ENCODE measurements at regions not wholly inside any gene's neighbourhood (a gene's known extent, or its start where the extent isn't known, plus 50 kb on each side); places are given as distances from the start of the nearest gene placed in this dataset.

GRCh38 chr2:234307322-234307961 is 189.4 kb downstream of the ARL4C start:
- DNase-seq (ENCODE audit: low read depth), result no peak

GRCh38 chr2:234306426-234307173 is 190.3 kb downstream of the ARL4C start:
- no peak for DNase-seq (ENCODE audit: low read depth)

DNA sequence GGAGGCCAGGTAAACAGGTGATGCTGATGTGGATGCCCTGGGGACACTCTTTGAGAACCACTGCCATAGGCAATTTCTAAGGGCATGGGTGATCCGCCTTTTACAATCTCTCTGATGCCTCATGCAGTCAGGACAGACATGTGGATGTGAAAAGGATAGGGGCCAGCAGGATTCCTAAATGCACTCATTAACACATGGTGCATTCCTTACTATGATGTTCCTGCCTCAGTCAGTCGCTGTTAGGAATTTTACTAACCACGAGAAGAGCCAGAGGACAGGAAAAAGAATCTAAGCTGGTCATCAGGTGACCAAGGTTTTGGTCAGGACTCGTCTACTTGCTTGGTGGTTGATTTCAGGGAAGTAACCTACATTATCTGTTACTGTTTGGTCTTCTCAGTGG is 191.0 kb downstream of the ARL4C start:
- DNase-seq (ENCODE audit: low read depth), result no peak

GRCh38 chr2:234304950-234305349 is 191.9 kb downstream of the ARL4C start:
- no peak for DNase-seq (ENCODE audit: low read depth)

DNA sequence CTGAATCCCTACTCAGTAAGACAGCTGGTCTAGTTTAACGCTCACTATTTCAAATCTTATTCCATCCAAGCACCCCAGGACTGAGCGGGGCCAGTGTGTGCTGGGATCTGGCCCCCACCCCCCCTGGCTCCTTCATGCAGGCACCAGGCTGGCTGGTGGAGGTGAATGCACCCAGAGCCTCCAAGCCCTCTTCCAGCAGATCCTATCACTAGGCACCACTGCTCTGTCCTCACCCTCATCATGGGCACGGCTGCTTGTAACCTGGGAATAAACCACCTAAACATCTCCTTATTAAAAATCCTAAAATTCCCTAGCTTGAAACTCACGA is 194.3 kb downstream of the ARL4C start:
- DNase-seq (ENCODE audit: low read depth), result no peak

GRCh38 chr2:234300932-234301823 is 195.7 kb downstream of the ARL4C start:
- no peak for DNase-seq (ENCODE audit: low read depth)

- no peak for DNase-seq (ENCODE audit: low read depth)
Measured at GRCh38 chr2:234300391-234300925, 196.4 kb downstream of the ARL4C start.

DNA sequence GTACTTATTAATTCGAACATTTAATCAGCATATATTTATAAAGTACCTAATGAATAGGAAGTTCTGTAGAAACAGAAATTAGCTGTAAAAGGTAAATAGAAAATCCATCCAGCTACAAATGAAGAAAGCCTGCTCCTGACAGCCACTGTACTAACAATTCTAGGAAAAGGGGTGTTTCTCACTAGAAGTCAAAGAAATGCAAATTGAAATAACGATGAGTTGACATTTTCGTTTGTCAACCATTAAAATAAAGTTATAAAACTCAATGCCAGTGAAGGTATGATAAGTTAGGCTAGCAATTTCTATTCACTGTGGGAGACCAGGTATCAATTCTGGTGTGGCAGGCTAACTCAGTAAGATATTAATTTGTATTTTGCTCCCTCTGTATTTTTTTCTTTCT is 198.0 kb downstream of the ARL4C start:
- no peak for DNase-seq (ENCODE audit: low read depth)

DNA sequence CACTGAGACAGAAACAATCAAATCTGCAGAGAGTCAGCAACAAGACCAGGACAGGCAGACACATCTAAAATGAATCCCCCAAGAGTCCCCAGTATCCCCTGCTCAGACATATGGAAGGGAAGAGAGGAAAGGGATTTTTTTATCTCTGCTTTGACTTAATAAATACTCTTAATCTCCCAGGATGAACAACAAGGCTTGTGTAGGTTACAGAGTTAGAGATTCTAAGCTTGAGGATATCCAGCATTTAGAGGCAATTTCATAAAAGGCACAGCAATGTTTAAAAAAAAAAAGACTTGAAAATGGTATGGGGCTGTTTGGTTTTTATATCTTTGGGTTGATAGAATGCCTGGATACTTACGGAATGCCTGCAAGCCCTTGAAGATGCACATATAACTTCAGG is 199.9 kb downstream of the ARL4C start:
- no peak for DNase-seq (ENCODE audit: low read depth)

- DNase-seq (ENCODE audit: low read depth), result no peak
Measured at GRCh38 chr2:234293973-234294372, 202.9 kb downstream of the ARL4C start.

DNA sequence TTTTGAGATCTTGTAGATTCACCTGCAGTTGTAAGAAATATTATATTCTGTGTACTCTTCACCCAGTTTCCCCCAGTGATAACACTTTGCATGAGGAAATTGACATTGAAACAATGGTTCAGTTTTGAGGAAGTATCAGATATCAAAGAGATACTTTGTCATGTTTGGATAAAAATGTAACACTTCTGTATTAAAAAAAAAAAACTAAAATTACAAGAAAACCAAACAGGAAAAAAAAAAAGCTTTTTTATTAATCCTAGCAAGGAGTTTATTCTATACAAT is 204.0 kb downstream of the ARL4C start:
- no peak for DNase-seq (ENCODE audit: low read depth)

DNA sequence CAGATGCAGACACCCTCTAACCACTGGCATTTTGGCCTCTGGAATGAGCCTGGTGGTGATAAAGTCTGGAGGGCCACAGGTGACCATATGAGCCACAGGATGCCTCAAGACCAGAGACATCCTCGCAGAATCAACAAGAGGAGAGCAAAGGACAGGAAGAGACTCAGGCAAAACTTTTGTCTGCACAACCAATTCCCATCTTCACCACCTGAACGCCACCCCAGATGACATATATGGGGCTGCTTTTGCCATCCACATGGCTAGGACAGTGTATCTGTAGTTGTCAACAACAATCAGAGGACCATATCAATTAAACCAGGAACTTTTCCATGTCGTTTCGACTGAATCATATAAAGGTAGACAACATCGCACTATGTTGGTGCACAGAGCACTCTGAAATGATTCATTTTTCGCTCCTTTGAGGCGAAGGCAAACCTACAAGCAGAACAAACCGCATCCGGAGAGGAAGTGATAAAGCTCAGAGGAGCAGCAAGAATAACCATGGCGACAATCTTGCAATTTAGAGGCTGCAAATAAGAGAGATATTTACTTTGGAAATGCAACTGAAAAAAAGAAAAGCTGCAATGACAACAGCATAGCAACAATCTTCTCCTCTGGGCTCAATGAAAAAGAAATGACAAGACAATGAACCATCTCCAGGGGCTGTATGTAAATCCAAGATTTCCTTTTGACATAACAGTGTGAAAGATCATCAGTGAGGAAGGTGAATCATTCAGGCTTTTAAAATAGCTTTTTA is 204.5 kb downstream of the ARL4C start:
- DNase-seq (ENCODE audit: low read depth), result no peak

GRCh38 chr2:234291765-234292204 is 205.1 kb downstream of the ARL4C start:
- no peak for DNase-seq (ENCODE audit: low read depth)

DNA sequence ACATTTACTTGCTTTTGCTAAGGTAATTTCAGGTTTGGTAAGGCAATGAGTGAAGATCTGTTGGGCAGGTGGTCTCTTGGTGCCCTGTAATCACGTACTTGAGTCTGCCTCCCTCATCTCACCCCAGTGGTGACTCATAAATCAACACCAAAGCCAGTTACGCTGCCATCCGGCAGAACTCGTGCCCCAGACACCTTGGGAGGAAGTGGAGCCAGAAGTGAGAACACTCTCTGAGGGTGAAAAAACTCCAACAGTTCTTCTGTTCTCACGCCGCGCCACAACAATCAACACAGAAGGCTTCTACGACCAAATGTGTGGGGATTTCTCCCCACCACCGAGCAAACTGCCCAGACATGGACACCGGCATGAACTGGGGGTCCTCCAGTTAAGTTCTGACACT is 206.2 kb downstream of the ARL4C start:
- no peak for DNase-seq (ENCODE audit: low read depth)

DNA sequence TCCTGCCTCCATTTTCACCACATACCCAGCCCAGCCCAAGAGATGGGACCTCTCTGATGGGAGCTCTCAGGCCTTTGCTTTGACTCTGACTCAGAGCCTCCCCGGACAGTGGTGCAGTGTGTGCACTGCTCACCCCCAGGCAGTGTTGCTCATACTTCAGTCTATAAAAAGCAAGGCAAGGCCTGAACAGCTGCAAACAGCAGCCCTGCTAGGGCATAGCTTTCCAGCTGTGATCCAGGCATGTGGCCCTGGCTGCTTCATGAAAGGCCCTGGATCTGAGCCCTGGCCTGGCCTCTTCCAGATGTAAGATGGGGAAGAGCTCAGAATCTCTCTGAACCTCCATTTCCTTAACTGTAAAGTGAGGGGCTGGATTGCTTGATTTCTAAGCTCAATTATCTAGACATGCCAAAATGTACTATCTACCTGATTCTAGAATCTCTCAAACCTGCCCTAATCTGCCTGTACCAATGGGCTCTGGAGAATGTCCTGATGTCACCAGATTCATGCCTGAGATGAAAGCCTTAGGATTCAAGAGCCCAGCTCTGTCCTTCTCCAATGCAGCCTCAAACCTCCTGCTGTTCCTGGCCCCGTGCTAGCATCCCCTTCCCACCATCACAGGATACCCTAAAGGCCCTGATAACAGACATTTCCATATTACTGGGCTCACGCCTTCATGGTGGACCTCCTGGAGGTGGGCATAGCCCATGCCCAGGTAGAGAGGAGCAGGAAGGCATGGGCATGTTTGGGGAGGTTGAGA is 206.9 kb downstream of the ARL4C start:
- no peak for DNase-seq (ENCODE audit: low read depth)

- no peak for DNase-seq (ENCODE audit: low read depth)
Measured at GRCh38 chr2:234288974-234289455, 207.9 kb downstream of the ARL4C start.

- DNase-seq (ENCODE audit: low read depth), result no peak
Measured at GRCh38 chr2:234287650-234288049, 209.2 kb downstream of the ARL4C start.

GRCh38 chr2:234286956-234287355 is 209.9 kb downstream of the ARL4C start:
- DNase-seq (ENCODE audit: low read depth), result no peak

DNA sequence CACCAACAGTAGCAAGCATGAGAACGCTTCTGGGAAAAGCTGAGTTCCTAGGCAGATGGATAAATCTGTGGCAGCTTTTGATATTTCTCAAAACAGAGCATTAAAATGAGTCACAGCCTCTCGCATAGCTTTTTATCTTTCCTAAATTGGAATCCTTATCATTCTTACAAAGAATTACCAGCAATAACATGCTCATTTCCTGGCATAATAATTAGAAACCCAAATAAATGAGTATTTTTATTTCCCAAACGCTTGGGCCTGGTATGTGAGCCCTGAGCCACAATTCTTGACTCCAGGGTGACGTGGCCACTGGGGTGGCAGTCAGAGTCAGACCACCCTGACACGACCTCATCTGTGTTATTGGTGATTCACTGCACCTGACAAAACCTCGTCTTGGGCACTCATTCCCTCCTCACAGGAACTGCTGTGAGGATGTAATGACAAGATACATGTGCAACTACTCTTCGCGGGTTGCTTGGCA is 210.7 kb downstream of the ARL4C start:
- no peak for DNase-seq (ENCODE audit: low read depth)

DNA sequence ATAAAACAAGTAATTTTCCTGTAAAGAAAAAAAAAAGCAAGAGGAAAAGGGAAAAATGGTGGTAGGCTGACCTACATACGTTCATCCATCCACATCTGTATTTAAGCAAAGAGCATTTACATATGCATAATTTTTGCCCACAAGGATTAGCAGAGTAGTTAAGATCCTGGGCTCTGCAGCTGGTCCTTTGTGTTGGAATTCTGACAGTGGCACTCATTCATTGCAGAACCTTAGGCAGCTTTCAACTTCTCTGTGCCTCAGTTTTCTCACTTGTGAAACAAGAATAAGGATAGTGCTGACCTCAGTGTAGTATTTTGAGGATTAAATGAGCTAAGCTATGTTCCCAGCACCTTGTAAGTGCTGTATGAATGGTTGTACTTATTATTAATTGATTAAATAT is 211.3 kb downstream of the ARL4C start:
- no peak for DNase-seq (ENCODE audit: low read depth)

DNA sequence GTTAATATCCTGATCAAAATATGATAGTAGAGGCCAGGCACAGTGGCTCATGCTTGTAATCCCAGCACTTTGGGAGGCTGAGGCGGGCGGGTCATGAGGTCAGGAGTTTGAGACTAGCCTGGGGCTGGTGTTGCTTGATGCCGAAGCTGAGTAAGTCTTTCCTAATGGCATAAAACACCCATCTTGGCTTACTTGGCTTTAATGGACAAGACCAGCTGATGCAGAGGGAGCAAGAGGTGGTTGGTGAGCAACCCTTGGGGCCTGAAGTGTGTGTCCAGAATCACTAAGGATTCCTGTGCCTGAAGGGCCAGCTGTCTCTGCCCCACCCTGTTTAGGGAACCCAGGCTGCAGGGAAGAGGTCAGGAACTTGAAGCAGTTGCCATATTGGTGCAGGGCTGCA is 217.2 kb downstream of the ARL4C start:
- no peak for DNase-seq (ENCODE audit: low read depth)
